GM20431 (cell line): ENCODE measurements at regions not wholly inside any gene's neighbourhood (a gene's known extent, or its start where the extent isn't known, plus 50 kb on each side); places are given as distances from the start of the nearest gene placed in this dataset.

Experiments
- in situ Hi-C: fragments of 300-500 bp; cut with MseI, MboI; formaldehyde crosslinking; loops from one replicate; pipeline ENCODE4 v1.15.0; 2020; ENCODE audit warnings: low sequenced_read_pairs; ENCODE audit not compliant: unreplicated experiment

- in situ Hi-C loops = no loop called here
Measured at GRCh38 chr4:129342819-129343408, 247.0 kb downstream of the C4orf33 start.

DNA sequence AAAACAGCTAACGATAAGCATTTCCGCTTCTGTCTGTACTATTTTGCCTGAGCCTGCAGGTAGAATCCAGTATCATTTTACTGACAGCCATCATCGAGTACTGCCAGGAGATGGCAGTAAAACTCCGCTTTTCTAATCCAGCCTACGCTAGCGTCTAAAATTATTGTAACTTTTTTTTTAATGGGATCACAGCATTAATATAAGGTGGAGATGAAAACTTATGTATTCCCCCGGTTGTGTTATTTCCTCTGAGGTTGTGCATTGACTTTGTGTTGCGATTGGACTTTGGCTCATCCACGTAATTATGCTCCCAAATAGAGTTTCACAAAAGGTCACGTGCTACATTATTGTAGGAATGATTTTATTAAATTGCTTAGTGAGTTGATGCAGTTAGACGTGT is 248.1 kb downstream of the C4orf33 start:
- in situ Hi-C loops = no loop called here

- in situ Hi-C loops = no loop called here
Measured at GRCh38 chr4:129345609-129346008, 249.7 kb downstream of the C4orf33 start.

DNA sequence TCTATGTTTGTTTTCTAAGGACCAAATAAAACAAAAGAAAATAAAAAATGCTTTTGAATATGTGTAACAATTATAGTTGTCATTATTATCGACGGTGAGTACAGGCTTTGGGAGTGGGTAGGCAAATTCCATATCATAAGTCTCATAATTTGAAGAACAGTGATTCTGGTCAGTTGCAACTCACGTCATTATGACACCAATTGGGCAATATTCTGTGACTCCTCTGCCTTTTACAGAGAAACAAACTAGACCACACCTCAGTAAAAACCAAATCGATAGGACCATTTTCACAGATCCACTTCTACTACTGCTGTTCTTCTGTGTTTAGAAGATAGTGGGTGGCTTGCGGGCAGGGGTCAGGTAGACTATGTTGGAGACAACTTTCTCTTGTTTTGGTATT is 250.1 kb downstream of the C4orf33 start:
- in situ Hi-C loops = no loop called here

GRCh38 chr4:129346734-129347133 is 250.8 kb downstream of the C4orf33 start:
- in situ Hi-C loops = no loop called here

- in situ Hi-C loops = loop anchor here (25.0 kb wide), 1 partner anchor 286 kb away; no protein-coding TSS in a partner anchor
Measured at GRCh38 chr4:129350834-129351721, 255.1 kb downstream of the C4orf33 start.

- in situ Hi-C loops = loop anchor here (25.0 kb wide), 1 partner anchor 285 kb away; no protein-coding TSS in a partner anchor
Measured at GRCh38 chr4:129352480-129352879, 256.5 kb downstream of the C4orf33 start.

DNA sequence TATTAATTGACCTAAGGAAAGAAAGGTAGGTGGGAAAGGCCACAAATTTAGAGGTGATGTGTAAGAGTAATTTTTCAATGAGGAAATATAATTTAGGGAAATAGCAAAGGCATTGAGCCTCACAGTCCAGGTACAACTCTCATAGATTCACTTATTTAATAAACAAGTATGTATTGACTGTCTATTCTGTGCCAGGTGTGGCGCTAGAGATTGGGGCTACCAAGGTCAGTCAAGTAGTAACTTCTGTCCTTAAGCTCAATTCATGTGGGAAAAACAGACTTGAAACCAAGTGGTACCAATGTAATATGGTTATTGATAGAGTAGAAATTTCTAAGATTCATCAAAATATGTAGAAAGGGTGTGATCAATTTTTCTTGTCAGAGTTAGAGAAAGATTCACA is 257.5 kb downstream of the C4orf33 start:
- in situ Hi-C loops = loop anchor here (25.0 kb wide), 1 partner anchor 284 kb away; no protein-coding TSS in a partner anchor

GRCh38 chr4:129355031-129355430 is 259.1 kb downstream of the C4orf33 start:
- in situ Hi-C loops = loop anchor here (25.0 kb wide), 1 partner anchor 282 kb away; no protein-coding TSS in a partner anchor

- in situ Hi-C loops = loop anchor here (25.0 kb wide), 1 partner anchor 282 kb away; no protein-coding TSS in a partner anchor
Measured at GRCh38 chr4:129355516-129355915, 259.6 kb downstream of the C4orf33 start.

GRCh38 chr4:129358571-129358970 is 262.6 kb downstream of the C4orf33 start:
- in situ Hi-C loops = loop anchor here (25.0 kb wide), 1 partner anchor 279 kb away; no protein-coding TSS in a partner anchor

DNA sequence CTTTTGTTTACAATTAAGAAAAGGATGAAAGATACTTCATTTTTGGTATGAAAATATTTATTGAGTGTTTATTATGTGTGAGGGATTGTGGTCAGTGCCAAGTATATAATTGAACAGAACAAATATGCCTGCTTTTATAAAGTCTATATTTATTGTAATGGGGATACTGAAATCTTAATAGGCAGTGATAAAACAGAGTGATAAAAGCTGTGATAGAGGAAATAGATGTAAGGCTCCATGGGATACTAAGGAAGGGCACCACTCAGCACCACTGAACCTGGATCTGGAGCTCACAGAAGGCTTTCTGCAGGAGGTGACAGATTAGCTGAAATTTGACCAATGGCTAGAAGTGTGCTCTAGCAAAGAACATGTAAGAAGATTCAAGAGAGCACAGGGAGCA is 263.5 kb downstream of the C4orf33 start:
- in situ Hi-C loops = loop anchor here (25.0 kb wide), 1 partner anchor 278 kb away; no protein-coding TSS in a partner anchor

- in situ Hi-C loops = loop anchor here (25.0 kb wide), 1 partner anchor 275 kb away; no protein-coding TSS in a partner anchor
Measured at GRCh38 chr4:129362691-129363274, 266.8 kb downstream of the C4orf33 start.

DNA sequence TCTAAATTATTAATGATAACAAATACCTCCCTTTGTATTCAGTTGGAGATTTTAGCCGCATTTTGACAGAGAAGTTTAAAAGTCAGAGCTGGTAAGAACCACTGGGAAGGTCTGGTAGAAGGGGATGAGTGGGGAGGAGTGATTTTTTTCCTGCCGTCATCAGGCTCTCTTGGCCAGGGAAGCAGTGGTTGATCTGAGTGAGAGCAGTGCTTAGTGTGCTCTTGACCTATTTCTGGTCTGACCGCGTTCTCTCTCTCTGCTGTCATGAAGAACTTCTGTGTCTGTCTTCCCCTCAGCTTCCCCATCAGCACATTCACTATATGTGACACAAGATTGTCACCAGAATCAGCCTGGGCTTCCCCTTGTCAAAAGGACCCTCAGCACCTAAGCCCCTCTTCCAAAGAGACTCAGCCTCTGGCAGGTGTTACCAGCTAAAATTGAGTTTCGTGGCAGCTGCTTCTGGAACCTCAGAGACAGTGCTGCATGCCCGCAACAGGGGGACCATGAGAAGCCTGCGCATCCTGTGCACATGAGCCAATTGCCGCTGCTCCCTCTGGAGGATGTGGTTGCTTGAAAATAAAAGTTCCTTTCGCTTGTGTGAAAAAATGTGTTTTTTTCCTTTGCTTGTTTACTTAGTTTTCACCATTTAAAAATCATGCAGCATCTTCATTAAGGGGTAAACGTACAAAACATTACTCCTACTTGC is 268.9 kb downstream of the C4orf33 start:
- in situ Hi-C loops = loop anchor here (25.0 kb wide), 1 partner anchor 272 kb away; no protein-coding TSS in a partner anchor

DNA sequence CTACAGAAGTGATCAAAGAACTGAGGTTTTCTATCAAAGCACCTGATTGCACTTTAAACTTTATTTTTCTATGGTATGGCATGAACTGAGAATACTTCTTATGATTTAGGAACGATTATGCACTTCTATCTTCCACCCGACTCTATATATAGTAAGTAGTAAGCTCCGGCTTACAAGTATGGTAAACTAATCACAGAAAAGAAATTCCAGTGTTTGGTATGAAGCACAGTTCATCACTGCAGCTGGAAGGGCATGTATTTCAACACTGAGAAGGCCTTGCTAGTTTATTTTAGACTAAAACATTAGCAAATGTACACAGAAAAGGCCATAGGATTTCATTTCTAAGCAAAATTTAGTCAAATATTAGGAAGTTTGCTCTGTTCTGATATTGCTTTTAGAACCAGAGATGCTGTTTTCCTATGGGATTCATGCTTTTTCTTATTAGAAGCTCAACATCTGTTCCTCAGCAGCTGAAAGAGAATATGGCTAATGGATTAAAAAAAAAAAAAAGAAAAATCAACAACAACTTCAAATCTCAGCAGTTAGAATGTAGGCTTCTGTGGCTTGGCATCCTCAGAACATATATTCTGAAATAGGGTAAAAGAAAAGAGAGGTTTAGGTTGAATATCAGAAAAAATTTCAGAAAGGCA is 273.5 kb downstream of the C4orf33 start:
- in situ Hi-C loops = loop anchor here (25.0 kb wide), 1 partner anchor 268 kb away; no protein-coding TSS in a partner anchor

DNA sequence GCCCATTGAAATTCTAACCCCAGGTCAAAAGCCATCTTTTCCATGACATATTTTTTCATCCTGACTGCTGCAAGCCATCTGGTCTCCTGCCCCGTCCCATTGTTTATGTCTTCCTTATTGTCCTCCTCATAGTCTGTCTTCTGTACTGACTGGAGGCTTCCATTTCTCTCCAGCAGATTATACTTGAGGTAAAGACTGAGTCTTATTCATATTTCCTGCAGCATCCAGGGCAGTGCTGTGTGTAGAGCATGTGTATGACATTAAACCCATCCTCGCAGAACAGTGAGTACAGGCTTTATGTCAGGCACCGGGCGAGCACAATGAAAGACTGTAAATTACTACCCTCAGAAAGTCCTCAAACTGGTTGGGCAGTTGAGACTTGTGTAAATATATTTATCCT is 275.1 kb downstream of the C4orf33 start:
- in situ Hi-C loops = loop anchor here (25.0 kb wide), 1 partner anchor 266 kb away; no protein-coding TSS in a partner anchor

DNA sequence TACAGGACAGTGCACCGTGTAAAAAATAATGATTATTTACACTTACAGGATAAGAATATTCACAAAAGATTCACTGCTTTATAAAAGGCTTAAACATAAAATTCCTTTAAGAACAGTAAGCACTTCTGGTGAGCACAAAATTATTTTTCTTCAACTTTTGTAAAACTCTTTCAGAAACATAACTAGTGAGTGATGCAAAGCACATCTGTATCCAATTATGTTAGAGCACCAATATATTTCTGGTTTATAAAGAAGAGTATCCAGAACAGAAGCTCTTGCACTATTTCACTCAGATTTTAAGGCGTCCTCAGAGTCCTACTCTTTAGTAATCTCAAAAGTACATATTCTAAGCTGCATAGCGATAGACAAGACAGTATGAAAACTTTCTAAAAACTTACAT is 276.0 kb downstream of the C4orf33 start:
- in situ Hi-C loops = loop anchor here (25.0 kb wide), 1 partner anchor 265 kb away; no protein-coding TSS in a partner anchor

GRCh38 chr4:129377131-129377845 is 281.3 kb downstream of the C4orf33 start:
- in situ Hi-C loops = no loop called here

- in situ Hi-C loops = no loop called here
Measured at GRCh38 chr4:129378364-129378763, 282.4 kb downstream of the C4orf33 start.
